GM10266 (cell line): ENCODE measurements at regions not wholly inside any gene's neighbourhood (a gene's known extent, or its start where the extent isn't known, plus 50 kb on each side); places are given as distances from the start of the nearest gene placed in this dataset.
"Not testable (repeated sequence)": the region's sequence is repeated elsewhere in the genome, so short reads cannot be mapped to it uniquely, and the experiment has no call there.

ENCODE experiments used
- DNase-seq: peaks from one replicate; pipeline ENCODE4 v3.0.0; 2012; ENCODE audit errors: extremely low spot score
- TF ChIP-seq, protein P1 (sequence below): IDR thresholded peaks from 2 replicates; pipeline ENCODE4 v1.5.1; 2012; ENCODE audit warnings: mild to moderate bottlenecking, low read depth; ENCODE audit not compliant: control insufficient read depth, insufficient read depth; ENCODE audit errors: missing control alignments

- DNase-seq, result no peak
- TF ChIP-seq, protein P1, sequence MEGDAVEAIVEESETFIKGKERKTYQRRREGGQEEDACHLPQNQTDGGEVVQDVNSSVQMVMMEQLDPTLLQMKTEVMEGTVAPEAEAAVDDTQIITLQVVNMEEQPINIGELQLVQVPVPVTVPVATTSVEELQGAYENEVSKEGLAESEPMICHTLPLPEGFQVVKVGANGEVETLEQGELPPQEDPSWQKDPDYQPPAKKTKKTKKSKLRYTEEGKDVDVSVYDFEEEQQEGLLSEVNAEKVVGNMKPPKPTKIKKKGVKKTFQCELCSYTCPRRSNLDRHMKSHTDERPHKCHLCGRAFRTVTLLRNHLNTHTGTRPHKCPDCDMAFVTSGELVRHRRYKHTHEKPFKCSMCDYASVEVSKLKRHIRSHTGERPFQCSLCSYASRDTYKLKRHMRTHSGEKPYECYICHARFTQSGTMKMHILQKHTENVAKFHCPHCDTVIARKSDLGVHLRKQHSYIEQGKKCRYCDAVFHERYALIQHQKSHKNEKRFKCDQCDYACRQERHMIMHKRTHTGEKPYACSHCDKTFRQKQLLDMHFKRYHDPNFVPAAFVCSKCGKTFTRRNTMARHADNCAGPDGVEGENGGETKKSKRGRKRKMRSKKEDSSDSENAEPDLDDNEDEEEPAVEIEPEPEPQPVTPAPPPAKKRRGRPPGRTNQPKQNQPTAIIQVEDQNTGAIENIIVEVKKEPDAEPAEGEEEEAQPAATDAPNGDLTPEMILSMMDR, result no peak
These were observed 60.0 kb upstream of the AGAP1 start for GRCh38 chr2:235433860-235434259.

- TF ChIP-seq, protein P1, result no peak
- DNase-seq, result no peak
These were observed 53.7 kb upstream of the AGAP1 start for GRCh38 chr2:235439959-235440662.

GRCh38 chr2:235443580-235443979 lies 50.3 kb upstream of the AGAP1 start:
- not testable (repeated sequence) for DNase-seq
